HG02763 (cell line): ENCODE measurements at regions not wholly inside any gene's neighbourhood (a gene's known extent, or its start where the extent isn't known, plus 50 kb on each side); places are given as distances from the start of the nearest gene placed in this dataset.
"Not testable (repeated sequence)": the region's sequence is repeated elsewhere in the genome, so short reads cannot be mapped to it uniquely, and the experiment has no call there.

ENCODE experiments used
- ATAC-seq: cut with Tn5 transposase; IDR thresholded peaks from one replicate; pipeline ENCODE4 v1.9.1; 2021; ENCODE audit warnings: mild to moderate bottlenecking, moderate library complexity; ENCODE audit not compliant: unreplicated experiment

DNA sequence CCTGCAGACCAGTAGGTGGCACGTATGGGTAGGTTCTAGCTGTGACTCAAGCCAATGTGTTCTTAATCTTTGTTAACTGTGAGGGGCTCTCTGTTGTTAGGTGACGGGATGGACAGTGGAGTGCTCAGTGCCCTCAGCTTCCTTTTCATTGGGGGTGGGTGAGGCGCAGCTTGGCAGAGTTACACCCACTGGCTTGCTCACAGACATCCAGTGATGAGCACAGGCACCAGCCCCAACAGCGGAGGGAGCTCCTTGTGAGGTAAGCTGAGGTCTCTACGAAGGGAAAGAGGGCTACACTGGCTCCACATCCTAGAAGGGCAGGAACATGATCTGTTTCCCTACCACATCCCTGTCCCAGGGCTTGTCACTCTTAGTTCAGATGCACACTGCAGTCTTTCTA lies 871.3 kb downstream of the LRRIQ3 start:
- ATAC-seq, result no peak

DNA sequence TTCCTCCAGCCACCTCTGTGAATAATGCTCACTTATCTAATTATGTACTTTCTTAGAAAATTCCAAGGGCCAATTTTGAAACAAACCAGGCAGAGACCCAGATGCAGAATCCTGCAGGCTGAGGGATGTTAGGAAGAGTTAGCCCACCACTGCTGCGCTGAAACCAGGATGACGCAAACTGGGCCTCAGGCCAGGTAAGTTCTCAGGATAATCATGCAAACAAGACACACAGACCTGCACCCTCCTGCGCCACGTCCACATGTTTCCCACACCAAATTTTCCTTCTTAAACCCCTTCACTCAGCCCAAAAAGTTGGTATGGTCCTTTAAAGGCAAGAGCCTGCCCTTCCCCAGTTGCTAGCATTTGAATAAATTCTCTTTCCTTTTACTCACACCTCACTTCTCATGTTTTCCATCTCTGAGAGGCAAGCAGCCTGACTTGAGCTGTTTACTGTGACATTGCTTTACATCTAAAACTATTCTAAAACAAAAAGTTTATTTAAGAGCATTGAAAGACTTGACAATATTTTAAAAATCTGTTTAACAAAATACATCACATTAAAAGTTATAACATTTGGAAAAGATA lies 887.1 kb downstream of the LRRIQ3 start:
- no peak for ATAC-seq

DNA sequence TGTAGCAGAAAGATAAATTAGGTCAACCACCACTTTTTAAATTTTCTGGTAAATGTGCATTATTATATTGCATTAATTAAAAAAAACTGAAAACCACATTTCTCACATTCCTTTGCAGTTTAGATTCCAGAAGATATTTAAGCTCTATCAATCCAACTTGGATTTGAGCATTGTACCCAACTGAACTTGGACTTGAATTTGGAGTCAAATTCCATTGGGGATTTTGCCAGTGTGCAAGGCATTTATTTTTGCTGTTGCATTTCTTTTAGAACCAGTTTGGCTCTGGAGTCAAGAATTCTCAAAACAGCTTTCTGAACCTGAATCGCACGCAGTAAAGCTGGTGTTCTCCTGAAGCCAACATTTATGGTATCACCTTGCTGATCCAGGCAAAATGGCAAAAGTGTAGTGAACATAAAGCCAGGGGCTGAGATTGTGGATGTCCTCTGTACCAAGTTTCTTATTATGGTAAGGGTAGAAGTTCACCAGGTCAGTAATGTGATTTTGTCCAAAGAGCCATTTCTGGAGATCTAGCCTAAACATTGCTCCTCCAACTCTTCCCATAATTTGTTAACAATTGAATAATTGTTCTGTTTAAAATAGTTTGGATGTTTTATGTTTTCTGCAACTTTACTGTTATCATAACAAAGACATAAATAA lies 890.9 kb downstream of the LRRIQ3 start:
- no peak for ATAC-seq

DNA sequence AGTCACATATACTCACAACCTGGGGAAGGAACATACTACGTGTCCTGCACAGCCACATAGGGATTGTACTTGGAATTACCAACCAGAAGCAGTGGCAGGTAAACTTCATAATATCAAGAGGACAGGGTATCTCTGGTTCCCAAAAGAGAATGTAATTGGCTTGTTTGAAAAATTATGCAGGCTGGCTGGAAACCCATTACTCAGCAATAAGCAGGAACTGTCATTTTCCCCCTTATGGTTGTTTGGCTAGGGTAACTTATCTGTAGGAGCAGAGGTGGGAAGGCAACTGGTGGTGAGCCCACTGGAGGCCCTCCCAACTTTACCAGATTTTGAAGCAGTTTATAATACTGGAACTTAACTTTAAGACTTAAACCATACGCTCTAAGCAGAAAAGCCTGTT lies 924.1 kb downstream of the LRRIQ3 start:
- ATAC-seq, result no peak

DNA sequence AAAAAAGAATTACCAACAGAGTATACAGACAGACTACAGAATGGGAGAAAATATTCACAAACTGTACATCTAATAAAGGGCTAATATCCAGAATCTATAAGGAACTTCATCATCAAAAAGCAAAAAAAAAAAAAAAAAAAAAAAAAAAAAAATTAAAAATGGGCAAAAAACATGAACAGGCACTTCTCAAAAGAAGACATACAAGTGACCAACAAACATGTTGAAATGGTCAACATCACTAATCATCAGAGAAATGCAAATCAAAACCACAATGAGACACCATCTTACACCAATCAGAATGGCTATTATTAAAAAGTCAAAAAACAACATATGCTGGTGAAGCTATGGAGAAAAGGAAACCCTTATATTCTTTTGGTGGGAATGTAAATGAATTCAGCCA lies 952.8 kb downstream of the LRRIQ3 start:
- ATAC-seq, result not testable (repeated sequence)

DNA sequence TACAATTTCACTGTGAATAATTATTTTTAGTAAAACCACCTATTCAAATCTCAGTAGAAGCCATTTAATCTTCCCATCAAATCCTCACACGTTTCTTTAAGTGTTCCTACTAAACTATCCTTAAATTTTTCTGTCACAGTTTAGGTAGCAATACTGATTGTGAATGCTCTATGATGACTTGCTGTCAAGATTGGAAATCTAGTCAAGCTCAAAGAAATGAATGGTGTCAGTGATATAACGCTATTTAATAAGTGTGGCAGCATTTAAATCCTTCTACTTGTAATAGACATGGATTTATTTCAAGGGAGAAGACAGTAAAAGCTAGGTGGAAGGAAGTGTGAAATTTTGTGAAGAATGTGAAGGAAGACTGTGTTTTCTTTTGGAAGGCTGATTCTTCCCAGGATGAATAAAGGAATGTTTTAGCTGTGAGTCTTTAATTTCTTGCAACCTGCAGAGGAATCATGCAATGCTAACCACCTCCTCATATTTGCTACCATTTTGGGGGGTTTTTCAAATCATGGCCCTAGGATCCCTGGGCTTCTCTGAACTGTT lies 936.7 kb upstream of the NEGR1 start:
- no peak for ATAC-seq

DNA sequence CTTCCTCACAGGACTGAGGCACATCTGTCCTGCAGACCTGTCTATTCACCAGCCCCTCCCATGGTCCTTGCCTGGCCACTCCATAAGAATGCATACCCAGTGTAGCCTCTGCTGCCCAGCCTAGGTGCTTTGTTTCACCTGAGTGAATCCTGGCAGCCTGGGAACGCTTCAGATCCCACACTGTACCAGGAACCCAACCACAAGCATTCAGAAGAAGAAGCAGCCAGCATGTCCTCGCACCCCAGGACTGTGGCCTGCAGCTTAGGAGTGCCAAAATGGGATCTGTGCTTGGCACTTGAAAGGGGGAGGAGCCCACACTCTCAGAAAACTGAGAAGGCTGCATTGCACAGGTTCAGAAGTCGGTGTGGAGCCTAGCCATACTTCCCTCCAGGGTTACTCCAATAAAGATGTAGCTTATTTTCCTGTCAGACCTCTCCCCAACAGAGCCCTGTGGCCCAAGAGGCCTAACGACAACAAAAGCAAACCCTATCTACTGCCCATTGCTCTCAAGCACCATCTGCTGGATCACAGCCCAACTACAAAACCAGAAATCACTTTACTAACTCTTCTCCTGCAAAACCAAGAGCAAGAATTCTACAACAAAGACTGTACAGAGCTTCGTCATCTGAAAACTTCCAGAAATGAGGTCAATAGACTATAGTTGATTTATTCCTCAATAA lies 923.1 kb upstream of the NEGR1 start:
- no peak for ATAC-seq

DNA sequence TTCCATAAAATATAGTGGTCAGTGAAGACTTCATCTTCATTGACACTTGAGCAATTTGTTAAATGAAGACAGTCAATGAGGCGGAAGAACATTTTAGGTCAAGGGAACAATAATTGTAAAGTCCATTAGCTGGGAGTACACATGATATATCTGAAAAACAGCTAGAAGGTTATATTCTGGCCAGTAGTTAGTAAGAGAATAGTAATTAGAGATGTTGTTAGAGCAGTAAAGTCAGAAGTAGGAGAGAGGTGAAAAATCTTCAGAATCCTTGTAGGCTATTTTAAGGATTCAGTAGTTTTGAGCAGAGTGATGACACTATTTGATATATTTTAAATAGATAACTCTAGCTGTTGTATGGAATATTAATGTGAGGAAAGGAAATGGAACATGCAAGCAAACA lies 915.6 kb upstream of the NEGR1 start:
- ATAC-seq, result no peak

DNA sequence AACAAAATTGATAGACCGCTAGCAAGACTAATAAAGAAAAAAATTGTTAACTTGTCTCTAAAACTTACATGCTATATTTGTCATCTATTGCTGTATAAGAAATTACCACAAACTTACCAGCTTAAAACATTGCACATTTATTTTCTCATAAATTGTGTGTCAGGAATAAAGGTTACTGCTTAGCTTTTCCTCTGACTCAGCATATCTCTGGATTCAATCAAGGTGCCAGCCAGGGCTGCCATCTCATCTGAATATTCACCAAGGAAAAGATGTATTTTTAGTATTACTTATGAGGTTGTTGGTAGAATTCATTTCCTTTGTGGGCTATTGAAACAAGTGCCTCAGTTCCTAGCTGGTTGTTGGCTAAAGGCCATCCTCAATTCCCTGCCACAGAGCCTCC lies 912.6 kb upstream of the NEGR1 start:
- ATAC-seq, result no peak

DNA sequence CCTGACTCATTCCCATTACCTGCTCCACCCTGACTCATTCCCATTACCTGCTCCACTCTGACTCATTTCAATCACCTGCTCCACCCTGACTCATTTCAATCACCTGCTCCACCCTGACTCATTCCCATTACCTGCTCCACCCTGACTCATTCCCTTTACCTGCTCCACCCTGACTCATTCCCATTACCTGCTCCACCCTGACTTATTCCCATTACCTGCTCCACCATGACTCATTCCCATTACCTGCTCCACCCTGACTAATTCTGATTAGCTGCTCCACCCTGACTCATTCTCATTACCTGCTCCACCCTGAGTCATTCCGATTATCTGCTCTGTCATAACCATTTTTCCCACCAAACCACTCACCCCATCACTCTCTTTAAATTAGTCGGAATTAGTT lies 901.2 kb upstream of the NEGR1 start:
- not testable (repeated sequence) for ATAC-seq

DNA sequence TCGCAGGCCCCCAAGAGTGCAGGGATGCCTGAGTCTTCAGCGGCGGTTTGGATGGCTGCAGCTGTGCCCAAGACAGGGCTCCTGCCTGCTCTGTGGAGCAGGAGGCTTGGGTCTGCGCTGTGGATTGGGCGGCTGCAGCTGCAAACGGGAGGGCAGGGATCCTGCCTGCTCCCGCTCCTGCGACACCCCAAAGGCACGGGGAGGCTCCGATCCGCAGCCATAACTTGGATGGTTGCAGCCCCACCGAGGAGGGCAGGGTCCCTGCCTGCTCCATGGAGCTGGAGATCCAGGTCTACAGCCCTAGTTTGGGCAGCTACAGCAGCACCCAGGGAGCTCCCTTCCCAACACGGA lies 898.8 kb upstream of the NEGR1 start:
- ATAC-seq, result no peak

DNA sequence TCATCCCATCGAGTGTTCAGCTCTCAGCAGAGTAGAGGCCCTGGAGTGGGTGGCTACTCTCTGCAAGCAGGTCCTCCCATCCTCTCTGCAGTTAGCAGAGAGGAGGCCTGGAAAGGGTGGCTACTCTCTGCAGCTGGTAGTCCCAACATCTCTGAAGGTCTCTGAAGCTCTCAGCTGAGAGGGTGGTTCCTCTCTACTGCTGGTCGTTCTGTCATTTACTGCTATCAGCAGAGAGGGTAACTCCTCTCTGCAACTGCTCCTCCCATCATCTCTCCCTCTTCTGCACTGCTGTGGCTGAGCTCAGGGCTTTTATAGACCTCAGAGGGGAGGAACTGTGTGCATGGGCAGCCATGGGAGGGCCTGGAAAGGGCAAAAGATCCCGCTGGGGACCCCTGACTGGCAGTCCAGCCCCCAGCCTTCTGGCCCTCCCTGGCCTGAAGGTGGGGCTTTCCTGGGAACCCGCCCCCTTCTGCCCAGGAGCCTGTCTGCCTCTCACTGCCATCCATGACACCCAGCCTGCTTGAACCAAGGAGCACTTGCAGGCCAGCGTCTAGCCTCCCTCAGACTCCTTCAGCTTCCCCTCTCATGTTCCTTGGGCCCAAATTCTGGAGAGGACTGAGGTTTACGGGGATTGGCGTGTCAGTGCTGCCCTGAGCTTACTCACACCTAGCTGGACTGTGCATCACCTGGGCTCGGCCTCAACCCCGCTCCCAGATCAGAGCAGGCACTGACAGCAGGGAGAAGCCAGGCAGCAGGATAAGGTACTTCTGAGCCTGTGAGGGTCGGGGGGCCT lies 898.3 kb upstream of the NEGR1 start:
- ATAC-seq, result no peak

DNA sequence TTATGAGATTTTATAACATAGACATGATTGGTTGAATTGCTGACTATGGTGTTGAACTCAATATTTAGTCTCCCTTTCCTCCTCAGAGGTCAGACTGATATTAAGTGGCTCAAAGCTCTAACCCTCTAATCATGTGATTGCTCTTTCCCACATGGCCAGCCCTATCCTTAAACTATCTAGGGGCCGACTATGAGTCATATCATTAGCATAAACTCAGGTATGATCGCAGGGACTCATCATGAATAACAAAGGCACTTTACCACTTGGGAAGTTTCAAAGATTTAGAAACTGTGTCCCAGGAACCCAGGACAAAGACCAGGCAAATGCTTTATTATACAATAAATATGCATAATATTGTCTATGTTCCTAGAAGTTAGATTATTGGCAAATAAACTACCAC lies 894.6 kb upstream of the NEGR1 start:
- no peak for ATAC-seq

DNA sequence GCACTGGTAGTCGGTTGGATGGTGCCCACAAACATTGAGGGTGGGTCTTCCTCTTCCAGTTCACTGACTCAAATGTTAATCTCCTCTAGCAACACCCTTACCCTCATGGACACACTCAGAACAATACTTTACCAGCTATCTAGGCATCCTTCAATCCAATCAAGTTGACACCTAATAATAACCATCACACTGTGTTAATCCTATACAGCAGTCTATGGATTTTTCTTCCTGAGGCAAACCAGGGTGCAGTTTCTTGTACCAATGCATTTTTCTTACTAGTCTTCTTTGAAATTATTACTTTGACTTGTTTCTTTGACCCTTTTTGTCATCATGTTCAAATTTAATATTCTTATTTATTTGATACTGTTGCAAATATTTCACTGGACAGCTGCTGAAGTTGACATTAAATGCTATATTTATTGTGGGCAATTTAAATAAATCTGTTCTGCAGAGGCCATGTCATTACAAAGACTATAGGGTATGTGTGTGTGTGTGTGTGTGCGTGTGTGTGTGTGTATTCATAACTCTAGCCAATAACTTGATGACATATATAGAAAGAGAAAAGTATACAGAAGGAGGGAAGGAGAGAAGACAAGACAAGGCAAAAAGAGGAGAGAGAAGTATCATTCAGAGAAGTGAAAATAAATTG lies 884.8 kb upstream of the NEGR1 start:
- no peak for ATAC-seq

DNA sequence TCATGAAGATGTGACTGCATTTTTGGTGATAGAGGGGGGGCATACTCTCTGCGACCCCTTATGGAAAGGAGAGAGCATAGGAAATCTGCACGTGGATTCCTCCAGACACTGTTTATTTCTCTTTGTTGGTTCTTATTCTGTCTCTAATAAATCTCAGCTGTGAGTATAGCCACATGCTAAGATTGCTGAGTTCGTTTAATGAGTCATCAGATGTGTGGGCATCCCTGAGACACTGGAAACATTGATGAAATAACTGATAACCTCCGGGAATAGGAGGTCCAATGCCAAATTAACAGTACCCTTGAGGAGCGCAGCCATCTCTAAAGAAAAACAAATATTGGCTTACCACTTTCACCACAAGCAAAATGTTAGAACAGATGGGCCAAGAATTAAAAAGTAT lies 880.2 kb upstream of the NEGR1 start:
- no peak for ATAC-seq

DNA sequence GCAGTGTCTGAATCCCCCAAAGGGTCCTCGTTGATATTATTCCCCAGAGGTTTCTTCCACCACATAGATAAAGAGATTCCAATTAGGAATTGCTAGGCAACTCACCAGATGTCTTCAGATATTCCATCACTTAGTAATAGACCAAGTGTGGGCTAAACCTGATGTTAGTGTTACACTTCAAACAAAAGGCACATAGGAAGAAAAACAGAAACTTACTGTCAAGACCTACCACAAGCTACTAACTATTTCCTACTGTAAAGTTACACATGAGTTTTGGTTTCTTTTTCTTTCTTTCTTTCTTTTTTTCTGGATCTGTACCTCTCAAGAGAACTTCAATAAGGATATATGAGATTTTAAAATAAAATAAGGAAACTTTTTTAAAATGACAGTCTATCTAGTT lies 879.1 kb upstream of the NEGR1 start:
- ATAC-seq, result no peak

DNA sequence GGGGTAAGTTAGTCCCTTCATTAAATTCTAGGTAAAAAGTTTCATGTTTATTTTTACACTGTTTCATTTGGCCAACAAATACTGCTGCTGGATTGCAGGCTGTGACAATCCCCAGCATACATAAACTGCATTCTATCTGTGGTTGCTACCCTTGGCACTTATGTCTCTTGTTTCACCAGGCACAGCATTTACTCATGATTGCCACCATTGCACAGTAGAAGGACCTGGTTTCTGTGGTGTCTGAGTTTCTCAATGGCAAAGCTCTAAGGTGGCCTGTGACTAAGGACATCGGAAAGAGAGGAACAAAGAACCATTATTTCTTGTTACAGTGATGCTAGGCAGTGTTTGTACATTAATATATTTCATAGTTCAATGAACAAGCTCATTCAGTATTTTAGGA lies 878.4 kb upstream of the NEGR1 start:
- no peak for ATAC-seq

DNA sequence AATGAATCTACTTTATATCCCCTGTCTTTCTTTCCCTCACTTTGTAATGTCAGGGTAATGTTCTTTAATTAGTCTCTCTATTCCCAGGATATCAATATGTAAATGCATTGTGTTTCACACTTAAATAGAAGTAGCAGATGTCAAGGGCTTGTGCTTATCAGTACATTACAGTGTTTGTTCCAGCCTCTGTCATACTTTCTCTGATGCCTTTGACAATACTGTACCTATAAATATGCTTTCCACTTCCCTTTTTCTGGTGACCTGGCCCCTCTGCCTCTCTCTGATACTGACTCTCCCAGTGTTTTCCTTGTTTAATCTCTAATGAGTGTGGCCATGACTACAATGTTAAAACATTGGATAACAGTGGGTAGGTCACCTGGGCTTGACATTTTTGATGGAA lies 862.0 kb upstream of the NEGR1 start:
- ATAC-seq, result no peak

DNA sequence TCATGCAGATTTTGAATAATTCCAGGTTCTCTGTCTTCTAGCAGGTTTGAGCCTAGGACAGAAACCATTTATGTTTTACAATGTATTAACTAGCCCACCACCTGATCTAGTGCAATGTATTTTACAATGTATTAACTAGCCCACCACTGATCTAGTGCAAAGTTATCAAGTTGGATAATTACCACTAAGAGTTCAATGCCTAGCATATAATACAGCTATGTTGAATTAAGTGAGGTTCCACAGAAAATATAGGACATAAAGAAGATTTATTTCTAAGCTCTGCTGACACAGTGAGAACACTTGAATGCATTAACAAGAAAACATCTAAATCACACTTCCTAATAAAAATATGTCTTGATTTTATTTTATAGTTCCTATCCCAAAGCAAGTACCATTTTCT lies 854.6 kb upstream of the NEGR1 start:
- ATAC-seq, result no peak

DNA sequence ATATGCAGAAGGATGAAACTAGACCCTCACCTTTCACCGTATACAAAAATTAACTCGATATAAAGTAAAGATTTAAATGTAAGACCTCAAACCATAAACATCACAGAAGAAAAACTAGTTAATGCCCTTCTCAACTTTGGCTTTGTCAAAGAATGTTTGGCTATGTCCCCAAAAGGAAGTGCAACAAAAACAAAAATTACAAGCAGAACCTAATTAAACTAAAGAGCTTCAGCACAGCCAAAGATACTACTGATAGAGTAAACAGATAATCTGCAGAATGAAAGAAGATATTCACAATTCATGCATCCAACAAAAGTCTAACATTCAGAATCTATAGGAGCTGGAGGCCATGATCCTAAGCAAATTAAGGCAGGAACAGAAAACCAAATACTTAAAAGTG lies 824.6 kb upstream of the NEGR1 start:
- ATAC-seq, result no peak

DNA sequence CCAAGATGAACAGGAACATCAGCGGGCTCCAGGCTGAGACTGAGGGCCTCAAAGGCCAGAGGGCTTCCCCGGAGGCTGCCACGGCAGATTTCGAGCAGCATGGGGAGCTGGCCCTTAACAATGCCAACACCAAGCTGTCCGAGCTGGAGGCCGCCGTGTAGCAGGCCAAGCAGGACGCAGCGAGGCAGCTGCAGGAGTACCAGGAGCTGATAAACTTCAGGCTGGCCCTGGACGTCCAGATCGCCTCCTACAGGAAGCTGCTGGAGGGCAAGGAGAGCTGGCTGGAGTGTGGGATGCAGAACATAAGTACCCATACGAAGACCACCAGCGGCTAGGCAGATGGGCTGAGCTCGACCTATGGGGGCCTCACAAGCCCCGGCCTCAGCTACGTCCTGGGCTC lies 823.4 kb upstream of the NEGR1 start:
- ATAC-seq, result no peak
